RWPE1 (cell line): ENCODE measurements at regions not wholly inside any gene's neighbourhood (a gene's known extent, or its start where the extent isn't known, plus 50 kb on each side); places are given as distances from the start of the nearest gene placed in this dataset.

Source experiments
- CTCF ChIA-PET: fragments of 350-600 bp; sonication (Branson Sonifier 250); formaldehyde crosslinking; extraction: SDS; loops from one replicate; lab custom pipeline; 2021; lab: Yijun Ruan, JAX
- POLR2A ChIA-PET: fragments of 400-600 bp; formaldehyde crosslinking; extraction: SDS; loops from one replicate; lab custom pipeline; 2020; ENCODE audit warnings: antibody characterized with exemption; ENCODE audit not compliant: low non-redundant PET; lab: Yijun Ruan, JAX
- DNase-seq: peaks from one replicate; pipeline ENCODE4 v3.0.0; 2012; ENCODE audit warnings: low spot score
- H3K27ac ChIP-seq: fragments of 450-650 bp; 2 replicates; pipeline ENCODE4 v1.5.1; 2017
- CTCF ChIP-seq: fragments of 450-650 bp; conservative IDR thresholded peaks from 2 replicates; pipeline ENCODE4 v1.5.1; 2017; ENCODE audit warnings: low read depth, mild to moderate bottlenecking

- no peak for TF ChIP-seq CTCF
- ChIA-PET CTCF (interaction anchor here (0.8 kb wide), 1 partner anchor 94 kb away, joined by 3 read pairs; no protein-coding TSS in a partner anchor), POLR2A (no interaction called here)
- no peak for DNase-seq
- H3K27ac ChIP-seq: no peak overlapping the region
Observed at GRCh38 chr12:88408823-88409222, 171.4 kb downstream of the KITLG start.

- no peak for TF ChIP-seq CTCF
- H3K27ac ChIP-seq: no peak overlapping the region
- no peak for DNase-seq
- ChIA-PET POLR2A (no interaction called here), CTCF (interaction anchor here (0.8 kb wide), 1 partner anchor 94 kb away, joined by 3 read pairs; no protein-coding TSS in a partner anchor)
Observed at GRCh38 chr12:88409257-88409656, 171.0 kb downstream of the KITLG start.

- POLR2A ChIA-PET: no interaction called here
- CTCF ChIA-PET: no interaction called here
- no peak overlapping the region for H3K27ac ChIP-seq
- TF ChIP-seq CTCF: no peak
- DNase-seq: no peak
Observed at GRCh38 chr12:88411689-88412088, 168.6 kb downstream of the KITLG start.

- no peak overlapping the region for H3K27ac ChIP-seq
- no peak for DNase-seq
- no peak for TF ChIP-seq CTCF
- POLR2A ChIA-PET: no interaction called here
- CTCF ChIA-PET: no interaction called here
Observed at GRCh38 chr12:88413646-88414045, 166.6 kb downstream of the KITLG start.

- no peak overlapping the region for H3K27ac ChIP-seq
- DNase-seq: no peak
- CTCF ChIA-PET: interaction anchor here (0.5 kb wide), 1 partner anchor 162 kb away, joined by 3 read pairs; no protein-coding TSS in a partner anchor
- TF ChIP-seq CTCF: no peak
- POLR2A ChIA-PET: no interaction called here
Observed at GRCh38 chr12:88416155-88416554, 164.1 kb downstream of the KITLG start.

- POLR2A ChIA-PET: no interaction called here
- no peak for TF ChIP-seq CTCF
- no peak for DNase-seq
- CTCF ChIA-PET: no interaction called here
- H3K27ac ChIP-seq: no peak overlapping the region
Observed at GRCh38 chr12:88416786-88417185, 163.5 kb downstream of the KITLG start.

- no peak for TF ChIP-seq CTCF
- no peak for DNase-seq
- CTCF ChIA-PET: interaction anchor here (0.6 kb wide), 1 partner anchor 1156 kb away, joined by 3 read pairs; no protein-coding TSS in a partner anchor
- no peak overlapping the region for H3K27ac ChIP-seq
- POLR2A ChIA-PET: no interaction called here
Observed at GRCh38 chr12:88417531-88417930, 162.7 kb downstream of the KITLG start.
